ENCODE measurements at regions not wholly inside any gene's neighbourhood (a gene's known extent, or its start where the extent isn't known, plus 50 kb on each side); places are given as distances from the start of the nearest gene placed in this dataset.
"Not testable (repeated sequence)": the region's sequence is repeated elsewhere in the genome, so short reads cannot be mapped to it uniquely, and the experiment has no call there.

- no peak for FAIRE-seq
- no peak for DNase-seq (ENCODE audit: low spot score in 2 of 2)
Measured at GRCh38 chr2:35963357-35963756, 392.2 kb upstream of the CRIM1 start.

- no peak for FAIRE-seq
- no peak for DNase-seq (ENCODE audit: low spot score in 2 of 2)
Measured at GRCh38 chr2:35962585-35963146, 392.9 kb upstream of the CRIM1 start.

DNA sequence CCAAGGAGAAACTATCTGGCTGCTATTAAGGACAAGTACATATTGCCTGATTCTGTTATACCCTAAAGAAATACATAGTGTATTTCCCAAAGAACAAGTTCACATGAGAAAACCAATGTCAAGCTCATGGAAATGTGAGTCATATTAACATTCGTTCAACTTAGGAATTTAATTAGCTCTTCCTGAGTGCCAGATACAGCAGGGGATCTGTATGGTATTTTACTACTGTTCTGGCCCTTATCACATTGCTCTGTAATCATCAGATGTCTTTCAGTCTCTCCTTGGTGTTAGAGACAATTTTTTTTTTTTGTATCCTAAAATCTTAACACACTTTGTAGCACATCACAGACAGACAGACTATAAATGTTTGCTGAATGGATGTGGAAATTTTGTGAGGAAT, 395.0 kb upstream of the CRIM1 start:
- FAIRE-seq: no peak
- DNase-seq (ENCODE audit: low spot score in 2 of 2): no peak

GRCh38 chr2:35957053-35957452, 398.5 kb upstream of the CRIM1 start:
- DNase-seq (ENCODE audit: low spot score in 2 of 2); FAIRE-seq: not testable (repeated sequence)

DNA sequence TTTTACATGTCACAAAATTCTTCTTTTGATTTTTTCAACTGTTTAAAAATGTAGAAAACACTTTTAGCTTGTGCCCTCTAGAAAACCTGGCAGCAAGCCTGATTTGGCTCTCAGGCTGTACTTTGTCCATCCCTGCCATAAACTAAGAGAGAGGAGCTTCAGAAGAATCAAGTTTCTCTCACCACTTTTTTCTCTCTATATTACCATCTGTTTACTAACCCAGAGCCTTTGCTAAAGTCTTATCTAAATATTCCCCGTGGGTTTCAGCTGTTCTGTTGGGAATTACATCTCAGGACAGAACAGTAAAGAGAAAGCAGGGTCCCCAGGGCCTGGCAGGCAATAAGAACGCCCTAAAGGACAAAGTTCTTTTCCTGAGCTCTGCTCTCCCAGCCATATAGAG, 409.1 kb upstream of the CRIM1 start:
- DNase-seq (ENCODE audit: low spot score in 2 of 2) (no peak), FAIRE-seq (no peak)

GRCh38 chr2:35938838-35939237, 416.7 kb upstream of the CRIM1 start:
- DNase-seq (ENCODE audit: low spot score in 2 of 2): no peak
- no peak for FAIRE-seq

GRCh38 chr2:35933031-35933430, 422.5 kb upstream of the CRIM1 start:
- DNase-seq (ENCODE audit: low spot score in 2 of 2) (no peak), FAIRE-seq (no peak)

- DNase-seq (ENCODE audit: low spot score in 2 of 2) (no peak), FAIRE-seq (no peak)
Measured at GRCh38 chr2:35932276-35932963, 423.2 kb upstream of the CRIM1 start.

- FAIRE-seq: no peak
- no peak for DNase-seq (ENCODE audit: low spot score in 2 of 2)
Measured at GRCh38 chr2:35931626-35932025, 424.0 kb upstream of the CRIM1 start.

GRCh38 chr2:35931115-35931514, 424.5 kb upstream of the CRIM1 start:
- FAIRE-seq: no peak
- no peak for DNase-seq (ENCODE audit: low spot score in 2 of 2)

- no peak for DNase-seq (ENCODE audit: low spot score in 2 of 2)
- no peak for FAIRE-seq
Measured at GRCh38 chr2:35929551-35929950, 426.0 kb upstream of the CRIM1 start.

DNA sequence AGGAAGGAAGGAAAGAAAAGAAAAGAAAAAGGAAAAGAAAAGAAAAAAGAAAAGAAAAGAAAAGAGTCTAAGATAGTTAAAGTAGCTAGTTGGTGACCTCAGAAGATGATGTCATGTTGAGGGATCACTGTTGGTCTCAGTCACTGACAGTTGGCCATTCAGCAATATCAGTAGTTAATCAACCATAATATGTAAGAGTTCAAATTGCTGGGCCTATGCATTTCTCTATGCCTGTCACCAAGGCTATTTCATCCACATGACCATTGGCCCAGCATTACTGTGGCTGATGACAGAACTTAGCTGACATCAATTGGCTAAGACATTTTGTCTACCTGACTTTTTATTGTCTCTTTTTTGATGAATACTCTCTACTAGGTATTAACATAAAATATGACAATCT, 435.5 kb upstream of the CRIM1 start:
- no peak for FAIRE-seq
- no peak for DNase-seq (ENCODE audit: low spot score in 2 of 2)

- no peak for DNase-seq (ENCODE audit: low spot score in 2 of 2)
- no peak for FAIRE-seq
Measured at GRCh38 chr2:35915261-35915660, 440.3 kb upstream of the CRIM1 start.

GRCh38 chr2:35891936-35892335, 463.6 kb upstream of the CRIM1 start:
- DNase-seq (ENCODE audit: low spot score in 2 of 2) (no peak), FAIRE-seq (no peak)

DNA sequence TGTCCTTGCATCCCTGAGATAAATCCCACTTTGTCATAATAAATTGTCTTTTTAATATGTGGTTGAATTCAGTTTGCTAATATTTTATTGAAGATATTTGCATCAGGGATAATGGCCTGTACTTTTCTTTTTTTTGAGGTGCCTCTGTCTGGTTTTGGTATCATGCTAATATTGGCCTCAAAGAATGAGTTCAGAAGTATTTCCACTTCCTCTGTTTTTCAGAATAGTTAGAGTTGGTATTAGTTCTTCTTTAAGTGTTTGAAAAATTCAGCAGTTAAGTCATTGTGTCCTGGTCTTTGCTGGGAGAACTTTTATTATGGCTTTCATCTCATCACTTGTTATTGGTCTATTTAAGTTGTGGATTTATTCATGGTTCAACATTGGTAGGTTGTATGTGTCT, 464.1 kb upstream of the CRIM1 start:
- no peak for FAIRE-seq
- no peak for DNase-seq (ENCODE audit: low spot score in 2 of 2)

GRCh38 chr2:35887146-35887545, 468.4 kb upstream of the CRIM1 start:
- FAIRE-seq: no peak
- DNase-seq (ENCODE audit: low spot score in 2 of 2): no peak

- DNase-seq (ENCODE audit: low spot score in 2 of 2) (no peak), FAIRE-seq (no peak)
Measured at GRCh38 chr2:35873921-35874320, 481.7 kb upstream of the CRIM1 start.

- no peak for FAIRE-seq
Measured at GRCh38 chr2:35871672-35872071, 483.9 kb upstream of the CRIM1 start.

GRCh38 chr2:35870713-35871112, 484.9 kb upstream of the CRIM1 start:
- DNase-seq (ENCODE audit: low spot score in 2 of 2) (no peak), FAIRE-seq (no peak)

More at GRCh38 chr2:35871672-35872071, 483.9 kb upstream of the CRIM1 start:
- no peak for DNase-seq (ENCODE audit: low spot score in 2 of 2)

- DNase-seq (ENCODE audit: low spot score in 2 of 2): no peak
- no peak for FAIRE-seq
Measured at GRCh38 chr2:35864141-35864540, 491.4 kb upstream of the CRIM1 start.

GRCh38 chr2:35858216-35858615, 497.4 kb upstream of the CRIM1 start:
- no peak for FAIRE-seq
- DNase-seq (ENCODE audit: low spot score in 2 of 2): no peak

- no peak for FAIRE-seq
- no peak for DNase-seq (ENCODE audit: low spot score in 2 of 2)
Measured at GRCh38 chr2:35857498-35857897, 498.1 kb upstream of the CRIM1 start.

DNA sequence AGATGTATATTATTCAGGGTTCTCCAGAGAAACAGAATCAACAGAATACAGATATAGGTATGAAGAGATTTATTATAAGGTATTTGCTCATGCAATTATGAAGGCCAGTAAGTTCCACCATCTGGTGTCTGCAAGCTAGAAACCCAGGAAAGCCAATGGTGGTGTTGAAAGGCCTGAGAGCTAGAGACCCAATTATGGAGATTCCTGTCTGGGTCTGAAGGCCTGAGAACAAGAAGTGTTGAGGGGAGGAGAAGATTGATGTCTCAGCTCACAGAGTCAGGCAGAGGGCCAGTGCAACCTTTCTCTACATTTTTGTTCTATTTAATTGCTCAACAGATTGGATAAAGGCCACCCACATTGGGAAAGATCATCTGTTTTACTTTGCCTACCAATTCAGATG, 524.2 kb upstream of the CRIM1 start:
- FAIRE-seq (no peak), DNase-seq (ENCODE audit: low spot score in 2 of 2) (no peak)

Measured in frontal cortex (tissue), 3 donors.